GF-D8 (cell line): ENCODE measurements at regions not wholly inside any gene's neighbourhood (a gene's known extent, or its start where the extent isn't known, plus 50 kb on each side); places are given as distances from the start of the nearest gene placed in this dataset.

Source experiments
- DNase-seq: peaks from one replicate; lab custom pipeline; 2025; lab: John Stamatoyannopoulos, UW

GRCh38 chr3:152959307-152959706 is 124.4 kb downstream of the P2RY1 start:
- DNase-seq: no peak

GRCh38 chr3:152960684-152961083 is 125.8 kb downstream of the P2RY1 start:
- no peak for DNase-seq

DNA sequence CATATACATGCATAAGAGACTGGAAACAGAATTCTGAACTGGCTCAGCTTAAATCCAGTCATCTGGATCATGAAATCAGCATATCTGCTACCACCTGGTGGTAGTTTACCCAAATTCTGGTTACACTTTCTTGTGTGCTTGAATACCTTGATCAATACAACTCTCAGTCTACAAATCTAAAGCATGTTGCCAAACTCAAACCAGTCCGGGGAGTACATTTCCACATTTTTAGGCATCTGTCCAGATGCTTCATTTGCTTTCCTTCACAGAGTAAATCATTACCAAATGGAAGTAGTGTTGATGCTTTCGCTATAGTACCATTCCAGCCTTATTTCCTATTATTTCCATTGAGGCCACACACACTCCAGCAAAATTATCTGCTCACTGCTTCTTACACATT is 126.4 kb downstream of the P2RY1 start:
- no peak for DNase-seq

DNA sequence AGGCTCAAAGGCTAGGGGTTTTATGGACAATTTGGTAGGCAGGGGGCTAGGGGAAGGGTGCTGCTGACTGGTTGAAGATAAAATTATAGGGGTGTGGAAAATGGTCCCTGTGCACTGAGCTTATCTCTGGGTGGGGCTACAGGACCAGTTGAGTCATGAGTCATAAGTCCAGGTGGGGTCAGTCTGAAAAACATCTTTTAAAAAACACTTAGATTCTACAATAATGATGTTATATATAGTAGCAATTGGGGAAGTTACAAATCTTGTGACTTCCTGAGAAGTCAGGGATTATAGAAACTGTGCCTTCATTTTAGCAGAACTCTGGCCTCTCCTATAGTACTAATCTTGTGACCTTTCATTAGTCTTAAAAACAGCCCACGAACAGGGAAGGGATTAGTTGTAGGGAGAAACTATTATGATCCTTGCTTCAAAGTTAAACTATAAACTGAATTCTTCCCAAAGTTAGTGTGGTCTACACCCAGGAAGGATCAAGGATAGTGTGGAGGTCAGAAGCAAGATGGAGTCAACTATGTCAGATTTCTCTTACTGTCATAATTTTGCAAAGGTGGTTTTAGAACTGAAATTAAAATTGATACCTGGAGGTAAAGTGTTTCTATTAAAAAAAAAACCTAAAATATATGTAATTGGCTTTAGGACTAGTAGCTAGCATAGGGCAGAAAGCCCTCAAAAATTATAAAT is 130.1 kb downstream of the P2RY1 start:
- DNase-seq: no peak

- DNase-seq: no peak
Observed at GRCh38 chr3:152968388-152969024, 133.6 kb downstream of the P2RY1 start.

DNA sequence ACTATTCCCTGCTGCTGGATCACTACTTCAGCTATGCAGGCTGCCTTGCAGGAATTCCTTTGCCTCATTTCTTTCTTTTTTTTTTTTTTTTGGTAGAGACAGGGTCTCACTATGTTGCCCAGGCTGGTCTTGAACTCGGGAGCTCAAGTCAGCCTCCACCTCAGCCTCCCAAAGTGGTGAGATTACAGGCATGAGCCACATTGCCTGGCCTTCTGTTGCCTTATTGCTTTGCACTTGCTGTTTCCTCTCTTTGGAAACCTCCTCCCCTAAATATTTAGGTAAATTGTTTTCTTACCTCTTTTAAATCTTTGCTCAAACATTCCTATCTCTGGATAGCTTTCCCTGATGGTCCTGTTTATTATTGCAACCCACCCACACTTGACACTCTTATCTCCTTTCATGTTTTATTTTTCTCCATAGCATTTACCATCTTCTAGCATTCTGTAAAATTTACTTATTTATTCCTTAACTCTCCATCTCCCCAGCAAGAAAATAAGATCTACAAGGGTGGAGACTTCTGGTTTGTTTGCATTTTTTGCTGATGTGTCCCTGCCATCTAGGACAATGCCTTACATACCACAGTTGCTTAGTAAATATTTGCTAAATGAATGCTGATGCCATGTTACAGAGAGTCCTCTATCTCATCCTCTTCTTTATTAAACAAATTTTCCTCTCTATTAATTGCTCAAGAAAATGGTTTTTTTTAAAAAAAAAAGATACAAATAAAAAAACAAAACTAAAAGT is 134.8 kb downstream of the P2RY1 start:
- no peak for DNase-seq

- DNase-seq: no peak
Observed at GRCh38 chr3:152970851-152971250, 135.9 kb downstream of the P2RY1 start.

DNA sequence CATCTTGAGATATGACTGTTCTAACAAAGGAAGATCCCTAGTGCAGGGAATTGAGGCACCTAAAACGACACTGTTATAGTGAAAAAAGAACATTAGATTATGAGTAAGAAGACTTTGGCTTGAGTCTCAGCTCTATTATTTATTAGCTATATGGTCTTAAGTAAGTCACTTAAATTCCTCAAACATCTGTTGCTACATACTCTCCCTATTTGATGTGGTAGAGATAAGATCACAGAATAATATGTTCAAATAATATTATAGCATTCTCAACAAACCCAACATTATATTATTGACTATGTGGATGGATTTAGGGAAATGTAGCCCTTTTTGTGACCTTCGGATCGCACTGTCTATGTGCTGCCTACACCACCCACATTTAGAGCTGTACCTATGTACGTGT is 136.9 kb downstream of the P2RY1 start:
- no peak for DNase-seq

DNA sequence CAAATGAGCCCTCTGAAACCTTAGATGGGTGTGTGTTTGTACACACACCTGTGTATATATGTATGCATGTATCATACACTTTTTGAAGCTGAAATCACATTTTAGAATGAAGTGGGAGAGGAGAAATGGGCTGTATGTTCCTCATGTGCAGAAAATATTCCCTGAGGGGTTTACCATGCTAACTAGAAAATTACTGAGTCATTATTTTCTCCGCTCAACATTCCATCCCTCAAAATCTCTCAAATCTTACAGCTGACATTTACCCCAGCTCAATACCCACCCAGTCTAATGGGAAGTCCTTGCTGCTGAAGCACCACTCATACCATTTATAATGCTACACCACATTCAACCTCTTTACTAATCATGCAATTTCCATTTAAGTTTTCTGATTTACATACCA is 138.6 kb downstream of the P2RY1 start:
- DNase-seq: no peak

- no peak for DNase-seq
Observed at GRCh38 chr3:152976239-152976638, 141.3 kb downstream of the P2RY1 start.

DNA sequence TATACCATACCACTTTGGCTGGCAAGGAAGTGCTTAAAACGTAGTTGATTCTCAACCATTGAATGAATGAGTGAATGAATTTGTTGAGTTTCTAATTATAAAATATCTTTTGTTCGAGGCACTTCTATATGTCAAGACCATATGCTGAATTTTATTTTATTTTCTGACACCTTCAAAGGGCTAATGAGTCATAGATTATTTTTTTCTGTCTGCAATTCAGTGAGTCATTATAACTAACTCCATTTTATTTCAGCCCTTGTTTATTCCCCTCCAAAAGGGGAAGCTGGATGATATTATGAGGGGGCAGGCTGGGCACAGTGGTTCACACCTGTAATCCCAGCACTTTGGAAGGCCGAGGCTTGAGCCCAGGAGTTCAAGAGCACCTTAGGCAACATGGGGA is 142.4 kb downstream of the P2RY1 start:
- no peak for DNase-seq

GRCh38 chr3:152978152-152978551 is 143.2 kb downstream of the P2RY1 start:
- DNase-seq: no peak

DNA sequence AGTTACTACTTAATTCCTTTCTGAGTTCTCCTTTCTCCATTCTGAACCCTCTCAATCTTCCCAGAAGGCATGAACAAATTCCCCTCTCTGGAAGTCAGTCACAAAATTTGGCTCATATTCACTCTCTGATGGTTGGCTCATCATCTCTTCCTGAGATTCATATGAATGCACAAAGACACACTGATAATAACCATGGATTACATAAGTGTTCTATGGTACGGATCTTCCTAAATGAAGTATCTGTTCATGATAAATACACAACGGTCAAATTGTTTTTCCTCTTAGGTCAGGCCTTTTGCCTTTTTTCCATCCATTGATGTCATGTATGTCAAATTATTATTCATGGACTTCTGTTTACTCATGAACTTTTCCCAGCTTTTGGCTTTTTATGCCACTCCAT is 162.6 kb downstream of the P2RY1 start:
- DNase-seq: no peak

DNA sequence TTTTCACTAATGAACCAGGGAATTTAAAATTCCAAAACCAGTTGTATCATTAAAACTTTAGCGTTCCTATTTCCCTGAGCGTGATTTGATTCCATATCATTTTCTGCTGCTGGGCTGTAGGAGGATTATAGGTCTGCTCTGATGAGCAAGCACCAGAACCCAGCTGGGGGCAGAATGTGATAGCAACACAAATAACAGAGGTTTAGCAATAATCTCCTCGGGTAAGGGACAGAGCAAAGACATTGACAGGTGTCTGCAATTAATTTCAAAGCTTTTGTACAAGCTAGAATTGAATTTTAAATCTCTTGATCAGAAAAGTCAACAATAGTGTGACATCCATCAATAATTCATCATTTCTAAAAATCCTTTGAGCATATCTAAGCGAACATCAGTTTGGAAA is 163.4 kb upstream of the RAP2B start:
- DNase-seq: no peak

DNA sequence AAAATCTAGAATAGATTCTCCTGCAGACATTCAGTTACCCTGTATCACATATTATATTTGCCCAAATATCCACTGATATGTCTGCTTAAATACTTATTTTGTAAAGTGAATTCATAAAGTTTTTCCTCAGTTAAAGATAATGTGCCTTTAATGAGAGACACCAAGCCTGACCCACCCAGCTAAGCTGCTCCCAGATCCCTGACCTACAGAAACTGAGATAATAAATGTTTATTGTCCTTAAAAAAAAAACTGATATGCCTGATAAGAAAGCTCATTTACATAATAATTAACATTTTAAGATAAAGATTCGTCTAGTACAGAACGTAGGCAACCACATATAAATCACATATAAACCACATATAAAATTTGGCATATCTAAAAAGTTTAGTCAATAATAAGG is 161.7 kb upstream of the RAP2B start:
- no peak for DNase-seq

DNA sequence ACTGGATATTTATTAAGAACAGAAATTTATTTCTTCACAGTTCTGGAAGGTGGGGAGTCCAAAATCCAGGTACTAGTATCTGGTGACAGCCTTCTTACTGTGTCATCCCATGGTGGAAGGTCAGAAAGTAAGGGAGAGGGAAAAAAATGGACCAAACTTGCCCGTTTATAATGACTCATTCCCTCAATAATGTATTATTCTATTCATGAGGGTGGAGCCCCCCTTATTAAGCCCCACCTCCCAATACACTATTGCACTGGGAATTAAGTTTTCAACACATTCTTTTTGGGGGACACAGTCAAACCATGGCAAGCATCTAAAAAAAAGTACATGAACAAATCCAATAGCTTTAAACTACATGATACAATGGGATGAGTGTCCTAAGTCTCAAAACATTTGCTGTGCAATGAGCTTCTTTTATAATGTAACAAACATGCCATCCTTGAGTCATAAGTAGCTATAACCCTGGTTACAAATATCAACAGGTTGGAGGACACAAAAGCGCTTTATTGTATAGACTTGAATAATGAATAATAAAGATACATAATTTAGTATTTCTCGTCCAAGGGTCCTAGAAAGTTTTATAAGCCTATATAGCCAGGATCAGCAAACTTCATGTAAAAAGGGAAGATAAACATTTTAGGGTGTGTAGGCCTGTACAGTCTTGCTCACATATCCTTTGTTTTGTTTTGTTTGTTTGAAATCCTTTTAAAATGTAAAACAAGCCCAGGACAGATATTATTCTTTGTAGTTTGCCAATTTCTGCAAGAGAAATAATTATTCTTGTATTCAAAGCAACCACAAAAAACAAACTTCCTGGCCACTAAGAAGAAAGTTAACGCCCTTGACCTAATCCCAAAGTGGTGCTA is 160.6 kb upstream of the RAP2B start:
- DNase-seq: no peak

GRCh38 chr3:153003441-153003840 is 158.6 kb upstream of the RAP2B start:
- DNase-seq: no peak

DNA sequence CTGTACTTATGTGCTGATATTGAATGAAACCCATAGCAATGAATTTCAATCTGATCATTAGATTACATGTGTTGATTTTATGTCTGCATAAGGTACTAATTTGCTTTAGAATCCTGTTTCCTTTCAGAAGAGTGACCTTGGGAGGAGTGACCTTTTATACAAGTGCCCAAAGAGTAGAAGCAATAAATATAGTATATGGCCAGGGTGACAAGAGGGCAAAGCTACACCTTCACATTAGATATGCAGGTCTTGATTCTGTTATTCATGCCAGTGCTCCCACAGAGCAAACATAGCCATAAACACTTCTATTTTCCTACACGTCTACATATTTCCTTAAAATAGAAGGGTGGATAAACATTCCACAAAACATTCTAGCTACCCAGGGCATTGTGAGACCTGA is 158.2 kb upstream of the RAP2B start:
- DNase-seq: no peak

DNA sequence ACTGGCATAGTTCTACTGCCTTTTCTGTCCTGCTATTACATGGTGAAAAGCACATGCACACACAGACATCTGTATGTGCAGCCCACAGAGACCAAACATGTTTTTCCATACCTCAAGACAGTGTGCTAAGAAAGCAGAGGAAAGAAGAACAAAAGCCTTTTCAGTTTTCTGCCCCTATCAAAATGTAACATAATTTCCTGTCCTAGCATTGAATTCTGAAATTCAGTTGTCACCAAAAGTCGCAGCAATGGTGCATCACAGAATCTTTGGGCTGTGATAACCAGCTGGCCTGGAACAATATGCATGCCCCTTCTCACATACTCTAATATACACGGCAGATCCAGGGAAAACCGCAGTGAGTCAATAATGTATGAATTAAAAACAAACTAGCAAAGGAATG is 153.8 kb upstream of the RAP2B start:
- DNase-seq: no peak

GRCh38 chr3:153023896-153024295 is 138.1 kb upstream of the RAP2B start:
- DNase-seq: no peak

DNA sequence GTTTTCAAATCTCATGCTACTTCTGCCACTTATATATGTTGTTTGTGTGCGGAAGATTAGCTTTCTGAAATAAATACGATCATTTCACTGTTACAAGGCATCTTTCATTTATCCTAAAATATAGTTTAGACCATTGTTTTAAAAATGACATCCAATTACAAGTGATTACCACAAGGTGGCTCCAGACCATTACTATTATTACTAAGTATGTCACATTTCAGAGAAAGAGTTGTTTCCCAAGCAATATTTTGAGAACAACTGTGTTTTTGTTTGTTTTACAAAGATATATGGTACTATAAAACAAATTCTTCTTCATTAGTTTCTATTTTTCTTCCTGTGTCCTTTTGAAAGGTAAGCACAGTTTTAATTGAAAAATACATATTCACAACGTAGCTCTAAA is 136.0 kb upstream of the RAP2B start:
- DNase-seq: no peak

DNA sequence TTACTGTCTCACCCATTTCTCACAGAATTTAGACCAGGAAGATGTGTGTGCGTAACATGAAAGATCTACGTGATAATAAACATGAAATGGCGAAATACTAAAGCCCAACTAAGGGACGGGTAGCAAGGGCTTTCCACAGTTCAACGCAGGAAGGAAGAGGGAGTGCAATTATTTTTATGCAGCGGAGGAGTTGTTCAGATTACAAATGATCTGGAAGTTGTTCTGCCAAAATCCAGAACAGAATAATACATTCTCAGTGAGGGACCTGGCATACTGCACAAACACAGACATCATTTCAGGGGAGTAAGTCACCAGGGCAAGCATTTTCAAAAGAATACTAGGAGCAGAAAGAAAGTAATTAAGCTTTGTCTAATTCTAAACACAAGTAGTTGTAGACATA is 133.6 kb upstream of the RAP2B start:
- peak; percentile 17 for DNase-seq
